Lower leg skin (tissue), 3 donors: ENCODE measurements at regions not wholly inside any gene's neighbourhood (a gene's known extent, or its start where the extent isn't known, plus 50 kb on each side); places are given as distances from the start of the nearest gene placed in this dataset.

Experiments
- CTCF ChIP-seq, 3 donors: fragments of 450-650 bp; IDR thresholded peaks; one replicate each; pipeline ENCODE4 v1.5.1; 2016; ENCODE audit warnings: antibody characterized with exemption in 3 of 3, mild to moderate bottlenecking in 3 of 3, moderate library complexity in 2 of 3
- POLR2A ChIP-seq, 2 donors: fragments of 450-650 bp; IDR thresholded peaks; one replicate each; pipeline ENCODE4 v1.6.1; 2016 to 2017; ENCODE audit warnings: antibody characterized with exemption in 2 of 2, mild to moderate bottlenecking in 1 of 2, moderate library complexity in 1 of 2

GRCh38 chr17:12459736-12460135 is 206.0 kb upstream of the MYOCD start:
- no peak for TF ChIP-seq CTCF (IDR thresholded peaks at IDR 0.05)
- TF ChIP-seq POLR2A (IDR thresholded peaks at IDR 0.05) = no peak
